ENCODE measurements at regions not wholly inside any gene's neighbourhood (a gene's known extent, or its start where the extent isn't known, plus 50 kb on each side); places are given as distances from the start of the nearest gene placed in this dataset.
"Not testable (repeated sequence)": the region's sequence is repeated elsewhere in the genome, so short reads cannot be mapped to it uniquely, and the experiment has no call there.

DNA sequence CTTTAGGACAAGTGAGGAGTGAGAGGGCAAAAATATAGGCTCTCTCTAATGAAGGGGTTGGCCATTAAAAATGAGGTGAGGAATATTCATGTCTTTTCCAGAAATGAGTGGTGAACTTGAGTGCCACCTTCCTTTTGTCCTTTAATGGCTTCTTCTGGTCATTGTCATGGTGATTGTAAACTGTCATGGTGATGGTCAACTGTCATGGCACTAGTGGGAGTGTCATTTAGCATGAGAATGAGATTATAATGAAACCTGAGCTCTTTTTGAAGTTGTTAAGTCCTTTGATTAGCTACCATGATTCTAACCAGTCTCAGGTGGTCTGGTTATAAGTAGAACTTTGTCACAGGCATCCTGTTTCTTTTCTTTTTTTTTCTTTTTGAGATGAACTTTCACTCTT, 524.4 kb downstream of the NEBL start:
- DNase-seq, result no peak
- Histone ChIP-seq H3K27ac (no peak overlapping the region), H3K4me1 (no peaks in the 10 kb centered on the region), H3K9me3 (no peaks in the 10 kb centered on the region), H3K27me3 (no peaks in the 10 kb centered on the region), H3K36me3 (no peaks in the 10 kb centered on the region), H3K4me3 (no peak overlapping the region)
- intact Hi-C loops (cut with DNase I), result no loop called here
- no peak for TF ChIP-seq POLR2A (IDR thresholded peaks at IDR 0.05)
- no peak for TF ChIP-seq CTCF (IDR thresholded peaks at IDR 0.05)

GRCh38 chr10:20370977-20371533, 526.1 kb downstream of the NEBL start:
- 78 to 86% methylated on average over 7 of the region's 7 CpGs for WGBS, 2 donors
- intact Hi-C loops (cut with DNase I); H3K36me3 ChIP-seq; H3K9me3 ChIP-seq; H3K27ac ChIP-seq; DNase-seq; H3K4me3 ChIP-seq; H3K4me1 ChIP-seq; H3K27me3 ChIP-seq: not testable (repeated sequence)

GRCh38 chr10:20369863-20370736, 527.0 kb downstream of the NEBL start:
- no peaks in the 10 kb centered on the region for H3K27me3 ChIP-seq
- TF ChIP-seq CTCF (IDR thresholded peaks at IDR 0.05), result no peak
- TF ChIP-seq POLR2A (IDR thresholded peaks at IDR 0.05), result no peak
- no peak overlapping the region for H3K27ac ChIP-seq
- WGBS, 2 donors, result 71 to 82% methylated on average over 2 to 5 of the region's 9 CpGs
- no peaks in the 10 kb centered on the region for H3K9me3 ChIP-seq
- intact Hi-C loops (cut with DNase I), result no loop called here
- H3K4me1 ChIP-seq, result no peaks in the 10 kb centered on the region
- no peaks in the 10 kb centered on the region for H3K36me3 ChIP-seq
- no peak overlapping the region for H3K4me3 ChIP-seq
- DNase-seq, result no peak

- H3K9me3 ChIP-seq, result no peaks in the 10 kb centered on the region
- TF ChIP-seq CTCF (IDR thresholded peaks at IDR 0.05) (no peak), POLR2A (IDR thresholded peaks at IDR 0.05) (no peak)
- H3K36me3 ChIP-seq, result no peaks in the 10 kb centered on the region
- no peaks in the 10 kb centered on the region for H3K27me3 ChIP-seq
- H3K4me3 ChIP-seq, result no peak overlapping the region
- DNase-seq, result no peak
- intact Hi-C loops (cut with DNase I), result no loop called here
- H3K4me1 ChIP-seq, result no peaks in the 10 kb centered on the region
- no peak overlapping the region for H3K27ac ChIP-seq
These were observed 533.4 kb downstream of the NEBL start for GRCh38 chr10:20363684-20364083.

DNA sequence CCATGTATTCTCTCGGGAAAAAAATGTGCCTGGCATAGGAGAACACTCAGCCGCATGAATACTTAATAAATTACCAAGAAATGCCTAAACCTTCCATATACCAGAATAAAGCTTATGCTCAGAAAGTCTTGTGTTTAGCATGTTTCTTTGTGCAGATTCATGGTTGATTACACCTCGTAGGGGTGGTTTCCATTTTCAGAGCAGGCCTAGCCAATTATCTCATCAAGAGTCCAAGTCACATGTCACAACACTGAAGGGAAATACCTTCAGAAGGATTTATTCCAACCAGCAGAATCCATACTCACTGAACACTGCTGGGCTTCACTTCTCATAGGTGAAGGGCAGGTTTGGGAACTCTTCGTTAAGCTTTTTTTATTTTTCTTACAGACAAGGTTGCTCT, 539.7 kb downstream of the PLXDC2 start:
- Histone ChIP-seq H3K27ac (no peak overlapping the region), H3K36me3 (no peaks in the 10 kb centered on the region), H3K27me3 (no peaks in the 10 kb centered on the region), H3K9me3 (no peaks in the 10 kb centered on the region), H3K4me3 (no peak overlapping the region), H3K4me1 (no peaks in the 10 kb centered on the region)
- TF ChIP-seq POLR2A (IDR thresholded peaks at IDR 0.05) (no peak), CTCF (IDR thresholded peaks at IDR 0.05) (no peak)
- 60 to 76% methylated on average over 4 of the region's 4 CpGs for WGBS, 2 donors
- DNase-seq, result no peak
- intact Hi-C loops (cut with DNase I), result no loop called here

All from esophagus squamous epithelium (tissue), 5 donors.